Amniotic stem cell (primary cell): ENCODE measurements at regions not wholly inside any gene's neighbourhood (a gene's known extent, or its start where the extent isn't known, plus 50 kb on each side); places are given as distances from the start of the nearest gene placed in this dataset.

Experiments
- DNase-seq: peaks from one replicate; lab custom pipeline; 2025; lab: John Stamatoyannopoulos, UW

DNA sequence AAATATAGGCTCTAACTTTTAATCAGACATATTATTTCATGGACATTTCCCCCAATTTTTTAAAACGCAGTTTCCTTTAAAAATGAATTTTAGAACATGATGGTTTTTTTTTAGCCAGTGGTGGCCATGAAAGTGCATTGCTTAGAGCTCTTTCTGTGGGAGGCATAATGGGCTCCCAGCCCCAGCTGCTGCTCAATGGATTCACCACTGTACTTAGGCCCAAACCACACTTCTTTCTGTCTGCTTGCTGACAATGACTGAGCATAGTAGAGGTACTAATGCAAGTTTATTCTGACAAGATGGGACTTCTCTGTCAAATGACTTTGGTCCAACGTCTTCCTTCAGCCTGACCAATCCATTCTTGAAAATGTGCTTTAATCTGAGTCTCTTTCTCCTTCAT is 400.2 kb upstream of the GRIA3 start:
- DNase-seq: no peak

DNA sequence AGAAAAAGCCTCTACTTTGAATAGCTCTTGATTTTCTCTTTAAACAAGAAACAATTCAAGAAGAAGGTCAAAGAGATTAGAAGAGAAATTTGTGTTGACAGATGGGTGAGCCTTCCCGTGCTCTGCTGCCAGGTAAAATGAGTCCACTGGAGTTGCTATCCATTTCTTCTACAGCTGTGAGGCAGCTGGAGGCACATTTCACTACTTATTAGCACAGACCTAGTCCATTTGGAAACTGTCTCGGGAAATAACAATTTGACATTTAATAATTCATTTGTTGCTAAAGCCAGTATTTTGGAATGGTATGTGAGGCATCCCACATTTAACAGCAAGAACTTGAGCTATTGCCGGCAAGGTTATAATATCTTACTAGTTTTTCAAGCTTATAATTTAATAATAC is 396.8 kb upstream of the GRIA3 start:
- DNase-seq: no peak

DNA sequence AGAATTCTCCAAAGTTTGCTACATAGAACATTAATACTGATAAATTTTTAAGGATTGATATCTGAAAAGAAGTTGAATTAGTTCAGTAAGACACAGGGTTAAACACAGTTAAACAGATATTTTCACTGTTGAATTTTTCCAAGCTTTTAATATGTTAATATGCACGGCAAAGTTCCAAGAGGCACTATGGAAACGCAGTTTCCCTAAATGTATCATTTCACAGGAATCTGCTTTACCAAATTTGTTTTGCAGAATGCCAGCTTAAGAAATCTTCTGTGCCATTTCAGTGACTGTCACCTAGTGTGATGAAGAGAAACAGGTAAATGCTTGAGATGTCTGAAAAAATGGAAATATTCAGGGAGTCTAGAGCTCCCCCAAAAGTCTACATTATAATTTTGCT is 395.9 kb upstream of the GRIA3 start:
- DNase-seq: no peak

DNA sequence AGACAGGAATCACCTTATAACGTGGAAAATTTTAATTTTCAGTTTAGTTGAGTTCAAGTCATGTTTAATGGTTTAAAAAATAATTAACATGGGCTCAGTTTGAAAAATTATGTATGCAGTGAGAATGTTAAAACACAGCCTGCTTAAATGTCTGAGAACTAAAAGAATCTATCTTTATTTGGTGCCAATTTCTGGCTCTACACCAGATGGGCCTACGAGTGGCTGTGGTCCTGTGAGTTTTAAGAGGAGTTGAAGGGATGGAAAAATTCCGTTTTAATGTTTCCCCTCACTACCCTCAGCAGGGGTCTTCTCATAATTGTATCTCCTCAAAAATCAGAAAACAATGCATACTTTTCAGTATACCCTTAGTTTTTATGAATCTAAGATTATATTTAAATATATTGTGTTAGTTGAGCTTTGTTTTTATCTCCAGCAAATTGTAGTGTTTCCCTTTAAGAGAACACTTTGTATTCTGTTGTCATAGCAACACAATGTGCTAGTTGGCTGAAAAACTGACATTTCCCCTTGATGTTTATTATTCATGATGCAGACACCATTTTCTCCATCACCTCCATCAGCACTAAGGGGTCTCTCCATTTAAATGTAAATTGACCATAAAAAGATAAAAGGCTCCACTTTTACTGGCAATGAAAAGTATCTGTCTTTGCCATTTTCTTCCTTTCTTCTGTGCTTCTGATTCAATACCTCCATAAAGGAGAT is 393.5 kb upstream of the GRIA3 start:
- no peak for DNase-seq

DNA sequence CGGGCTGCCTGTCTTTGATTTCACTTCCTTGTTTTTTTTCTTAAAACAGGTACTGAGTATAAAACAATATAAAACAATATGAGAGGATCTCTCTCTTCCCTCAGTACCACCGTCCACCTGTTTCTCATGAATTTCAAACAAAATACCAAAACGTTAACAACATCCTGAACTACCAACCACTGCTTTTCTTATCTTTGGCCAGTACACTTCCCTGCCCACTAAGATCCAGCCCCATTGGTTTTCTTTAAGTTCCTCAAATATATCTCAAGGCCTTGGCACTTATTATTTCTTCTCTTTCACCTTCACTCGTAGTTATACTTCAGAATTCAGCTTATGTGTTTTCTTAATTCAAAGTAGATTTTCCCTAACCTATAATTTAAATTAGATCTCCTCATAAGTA is 370.2 kb upstream of the GRIA3 start:
- DNase-seq: no peak

DNA sequence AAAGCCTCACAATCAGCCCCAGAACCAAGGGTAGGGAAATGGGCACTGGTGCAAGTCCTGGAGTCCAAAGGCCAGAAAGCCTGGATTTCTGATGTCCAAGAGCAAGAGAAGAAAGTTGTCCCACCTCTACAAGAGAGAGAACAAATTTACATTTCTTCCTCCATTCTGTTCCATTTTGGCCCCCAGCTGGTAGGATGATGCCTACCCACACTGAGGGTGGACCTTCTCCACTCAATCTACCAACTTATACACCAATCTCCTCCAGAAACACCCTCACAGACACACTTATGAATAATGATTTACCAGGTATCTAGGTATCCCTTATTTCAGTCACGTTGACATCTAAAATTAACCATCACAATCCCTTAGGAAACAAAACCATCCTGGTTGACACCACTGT is 367.8 kb upstream of the GRIA3 start:
- DNase-seq: no peak

DNA sequence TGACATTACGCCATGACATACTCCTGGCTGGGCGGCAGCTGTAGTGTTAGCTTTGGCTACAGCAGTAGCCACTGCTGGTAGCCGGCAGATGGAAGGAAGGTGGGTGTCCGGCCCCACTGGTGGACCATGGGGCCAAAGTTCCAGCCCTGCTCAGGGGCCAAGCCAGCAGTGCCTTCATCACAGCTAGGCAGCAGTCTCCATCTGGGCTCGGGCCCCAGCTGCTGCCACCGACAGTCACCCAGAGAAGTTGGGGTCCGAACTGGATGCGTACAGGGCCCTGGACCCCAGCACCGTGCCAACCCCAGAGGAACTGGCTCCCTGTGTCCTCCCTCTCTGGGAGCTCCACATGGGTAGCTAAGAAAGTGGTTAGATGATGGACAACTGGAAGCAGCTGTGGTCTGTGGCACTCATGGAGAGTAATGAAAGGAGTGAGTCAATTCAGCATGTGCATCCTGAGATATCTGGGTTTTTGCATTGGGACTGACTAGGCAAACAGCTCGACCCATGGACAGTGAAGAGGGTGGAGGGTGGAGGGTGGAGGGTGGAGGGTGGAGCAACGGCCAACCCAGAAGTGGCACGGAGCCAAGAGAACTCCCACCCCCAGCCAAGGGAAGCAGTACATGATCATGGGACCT is 366.6 kb upstream of the GRIA3 start:
- DNase-seq: no peak

DNA sequence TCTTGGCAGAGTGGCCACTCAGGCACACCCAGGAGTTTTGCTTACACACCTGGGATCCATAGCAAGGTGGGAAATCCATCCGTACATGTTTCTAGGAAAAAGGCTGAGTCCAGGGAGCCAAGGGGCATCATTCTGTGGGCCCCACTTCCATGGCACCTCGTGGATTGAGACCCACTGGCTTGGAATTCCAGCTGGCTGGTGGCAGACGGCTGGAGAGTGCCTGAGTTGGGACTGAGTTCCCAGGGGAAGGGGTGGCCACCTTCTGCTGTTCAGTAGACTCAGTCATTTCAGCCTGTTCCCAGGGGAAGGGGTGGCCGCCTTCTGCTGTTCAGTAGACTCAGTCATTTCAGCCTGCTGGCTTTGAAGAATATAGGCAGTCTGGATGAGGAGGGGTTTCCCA is 366.0 kb upstream of the GRIA3 start:
- no peak for DNase-seq

DNA sequence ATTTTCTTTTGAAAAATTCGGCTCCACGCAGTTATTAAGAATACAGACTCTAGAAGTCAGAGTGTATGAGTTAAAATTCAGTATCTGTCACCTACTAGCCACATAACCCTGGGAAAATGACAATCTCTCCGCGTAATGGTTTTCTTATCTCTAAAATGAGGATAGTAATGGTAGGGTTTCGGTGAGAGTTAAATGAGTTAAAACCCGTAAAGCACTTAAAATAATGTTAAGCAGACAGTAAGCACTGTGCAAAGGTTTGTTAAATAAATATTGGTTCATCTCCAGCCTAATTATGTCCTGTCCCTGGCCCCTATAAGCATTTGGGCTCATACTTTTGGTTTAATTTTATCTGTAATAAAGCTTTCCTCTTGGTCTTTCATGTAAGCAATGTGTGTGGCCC is 350.8 kb upstream of the GRIA3 start:
- no peak for DNase-seq

DNA sequence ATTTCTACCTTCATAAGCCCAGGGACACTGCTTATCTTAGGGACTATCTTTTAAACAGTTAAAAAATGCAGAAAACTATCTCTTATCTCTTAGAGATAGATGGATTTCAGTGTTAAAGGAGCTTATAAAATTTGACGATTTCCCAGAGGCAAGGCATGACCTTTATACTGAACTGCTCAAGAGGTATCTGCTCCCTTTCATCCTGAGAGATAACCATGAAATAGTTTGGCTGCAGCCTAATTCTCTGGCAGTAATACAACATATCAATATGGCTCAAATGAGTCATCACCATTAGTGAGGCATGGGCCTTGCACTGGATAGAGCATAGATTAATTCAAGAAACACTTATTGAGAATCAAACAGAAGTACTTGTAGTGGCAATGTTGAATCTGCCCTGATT is 348.2 kb upstream of the GRIA3 start:
- DNase-seq: no peak

DNA sequence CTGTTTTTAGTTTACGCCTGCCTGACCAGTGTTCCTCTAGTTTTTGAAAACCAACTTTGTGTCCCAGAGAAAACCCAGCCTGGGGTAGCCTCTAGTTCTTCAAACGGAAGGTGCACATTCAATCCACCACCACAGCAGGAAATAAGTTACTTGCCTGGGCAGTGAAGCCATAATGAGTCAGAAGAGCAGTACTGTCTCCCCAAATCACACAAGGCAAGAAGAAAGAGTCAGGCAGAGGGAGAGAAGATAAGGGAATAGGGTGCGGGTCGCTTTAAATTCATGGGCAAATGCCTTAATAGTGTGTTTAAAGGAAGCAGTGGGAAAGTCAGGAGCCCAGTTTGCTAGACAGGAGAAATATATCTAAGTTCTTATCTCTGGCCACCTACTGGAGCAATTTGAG is 333.8 kb upstream of the GRIA3 start:
- DNase-seq: no peak

DNA sequence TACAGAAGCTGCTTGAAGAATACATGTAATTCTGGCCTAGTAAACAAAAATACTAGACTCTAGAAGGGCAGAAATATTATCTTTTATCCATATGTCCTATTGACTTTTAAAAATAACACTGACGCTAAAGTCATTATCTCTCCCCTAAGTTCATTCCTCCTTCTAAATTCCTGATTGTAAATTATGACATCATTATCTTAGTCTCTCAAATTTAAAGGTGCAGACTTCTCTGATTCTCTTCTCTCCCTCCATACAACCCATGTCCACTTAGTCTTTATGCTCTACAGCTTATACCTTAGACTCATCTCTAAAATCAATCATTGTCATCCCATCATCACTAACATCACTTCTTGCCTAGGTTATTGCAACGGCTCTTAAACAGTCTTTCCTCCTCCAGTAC is 327.9 kb upstream of the GRIA3 start:
- no peak for DNase-seq

DNA sequence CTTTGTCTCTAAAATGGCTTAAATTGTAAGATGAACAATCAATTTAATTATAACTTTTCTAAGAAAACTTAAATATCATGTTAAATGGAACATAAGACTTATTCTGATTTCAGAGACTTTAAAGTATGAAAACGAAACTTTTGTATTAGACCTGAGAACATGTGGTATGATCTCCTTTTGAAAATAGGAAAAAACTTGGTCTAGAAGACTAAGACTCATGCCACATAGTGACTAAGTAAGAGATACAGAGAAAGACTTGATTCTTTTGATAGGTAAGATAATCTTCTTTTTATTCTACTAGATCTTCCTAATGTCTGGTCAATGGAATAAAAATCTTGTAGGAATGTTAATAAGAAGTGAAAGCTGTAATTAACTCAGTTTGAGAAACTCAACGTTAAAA is 326.3 kb upstream of the GRIA3 start:
- no peak for DNase-seq

DNA sequence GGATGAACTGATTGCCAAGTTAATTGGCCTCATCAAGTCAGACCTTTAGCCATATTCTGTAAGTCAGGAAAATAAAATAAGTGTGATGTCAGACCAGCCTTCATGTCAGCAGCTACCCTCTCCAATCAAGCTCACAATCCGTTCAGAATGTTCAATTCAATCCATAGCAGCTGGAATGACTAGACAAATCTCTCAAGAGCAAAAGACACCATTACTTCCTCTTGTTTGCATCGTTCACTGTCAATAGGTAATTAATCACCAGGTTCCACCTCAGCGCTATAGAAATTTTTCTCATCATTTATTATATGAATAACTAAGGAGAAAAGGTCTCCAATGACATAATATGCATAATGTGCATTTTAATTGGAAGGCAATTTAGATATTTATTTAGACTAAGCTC is 321.0 kb upstream of the GRIA3 start:
- DNase-seq: no peak

DNA sequence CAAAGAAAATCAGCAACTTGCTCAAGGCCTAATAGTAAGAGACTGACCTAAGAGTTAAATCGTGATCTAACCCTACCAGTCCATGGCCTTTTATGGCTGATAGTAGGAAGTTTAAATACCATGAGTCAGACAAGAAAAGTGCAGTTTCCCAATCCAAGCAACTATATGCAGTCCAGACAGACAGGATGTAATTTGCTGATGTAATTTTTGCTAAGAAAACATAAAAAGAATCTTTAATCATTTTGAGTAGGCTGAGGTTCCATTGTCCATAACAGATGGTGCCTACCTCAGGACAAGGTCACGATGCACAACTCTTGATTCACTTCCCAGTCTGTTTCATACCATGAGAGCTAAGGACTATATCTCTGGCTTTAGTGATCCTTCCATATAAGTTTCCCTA is 317.5 kb upstream of the GRIA3 start:
- no peak for DNase-seq

DNA sequence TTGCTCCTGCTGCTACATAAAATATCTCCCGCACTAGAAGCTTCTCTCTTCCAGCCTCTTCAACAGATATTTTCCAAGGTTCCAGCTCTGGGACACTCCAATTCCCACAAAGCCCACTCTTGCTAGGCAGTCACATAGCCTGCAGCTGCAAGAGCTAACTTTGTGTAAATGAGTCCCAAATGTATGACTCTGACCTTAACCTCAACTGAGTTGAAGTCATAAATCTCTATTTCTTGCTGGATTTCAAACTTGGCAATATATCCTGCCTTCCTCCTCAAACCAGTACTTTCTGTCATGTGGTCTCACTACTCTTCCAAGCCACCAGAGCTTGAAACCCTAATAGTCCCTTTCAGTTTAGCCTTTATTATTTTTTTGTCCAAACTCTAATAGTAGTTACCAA is 315.4 kb upstream of the GRIA3 start:
- DNase-seq: no peak

DNA sequence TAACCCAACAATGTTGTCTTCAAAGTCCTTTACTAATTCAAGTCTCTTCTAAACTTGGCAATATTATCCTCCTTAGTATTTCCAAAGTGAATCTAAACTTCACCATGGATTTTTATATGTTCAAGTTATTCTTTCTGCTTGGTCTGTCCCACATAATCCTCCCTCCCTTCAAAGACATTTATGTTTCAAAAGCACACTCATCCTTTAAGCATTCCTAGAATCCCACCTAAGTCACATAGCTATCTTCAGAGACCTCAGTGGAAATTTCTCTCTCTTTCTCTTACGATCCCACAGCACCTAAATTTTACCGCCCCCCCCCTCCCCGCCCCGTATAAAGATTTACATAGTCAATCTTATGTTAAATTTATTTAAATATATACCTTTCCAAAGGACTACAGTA is 314.9 kb upstream of the GRIA3 start:
- DNase-seq: no peak

DNA sequence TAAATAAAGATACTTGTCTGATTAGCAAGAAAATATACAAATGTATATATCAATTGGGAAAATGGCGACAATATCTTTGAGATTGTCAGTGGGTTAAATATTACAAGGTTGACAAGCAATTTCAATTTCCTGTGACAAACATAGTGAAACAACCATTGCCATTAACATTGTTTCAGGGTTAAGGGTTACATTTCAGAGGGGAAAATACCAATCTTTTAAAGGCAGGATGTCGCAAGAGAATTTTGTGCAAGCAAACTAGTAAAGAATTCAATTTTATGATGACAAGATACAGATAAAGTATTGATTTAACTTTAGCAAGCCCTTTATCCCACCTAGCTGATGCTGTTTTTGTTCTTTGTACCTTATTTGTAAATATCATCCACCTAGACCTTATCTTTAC is 305.8 kb upstream of the GRIA3 start:
- no peak for DNase-seq

DNA sequence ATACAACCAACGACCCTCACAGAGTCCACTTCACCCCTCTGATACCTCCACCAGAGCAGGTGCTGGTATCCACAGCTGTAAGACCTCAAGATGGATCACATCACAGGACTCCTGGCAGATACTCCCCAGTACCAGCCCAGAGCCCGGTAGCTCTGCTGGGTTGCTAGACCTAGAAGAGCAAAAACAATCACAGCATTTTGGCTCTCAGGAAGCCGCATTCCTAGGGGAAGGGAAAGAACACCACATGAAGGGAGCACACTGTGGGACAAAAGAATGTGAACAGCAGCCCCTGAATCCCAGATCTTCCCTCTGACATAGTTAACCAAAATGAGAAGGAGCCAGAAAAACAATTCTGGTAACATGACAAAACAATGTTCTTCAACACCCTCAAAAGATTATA is 303.1 kb upstream of the GRIA3 start:
- no peak for DNase-seq

DNA sequence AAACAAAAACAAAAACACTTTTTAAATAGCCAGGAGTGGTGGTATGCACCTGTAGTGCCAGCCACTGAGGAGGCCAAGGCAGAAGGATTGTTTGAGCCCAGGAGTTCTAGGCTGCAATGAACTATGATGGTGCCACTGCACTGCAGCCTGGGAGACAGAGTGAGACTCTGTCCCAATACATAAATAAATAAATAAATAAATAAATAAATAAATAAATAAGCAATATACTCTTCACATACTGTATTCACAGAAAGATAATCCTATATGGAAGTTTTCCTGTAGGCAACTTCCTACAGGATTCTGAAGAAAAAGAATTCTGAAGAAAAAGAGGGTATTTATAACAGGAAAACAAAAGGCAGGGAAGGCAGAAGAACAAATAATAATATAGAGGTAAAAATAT is 293.3 kb upstream of the GRIA3 start:
- DNase-seq: no peak

DNA sequence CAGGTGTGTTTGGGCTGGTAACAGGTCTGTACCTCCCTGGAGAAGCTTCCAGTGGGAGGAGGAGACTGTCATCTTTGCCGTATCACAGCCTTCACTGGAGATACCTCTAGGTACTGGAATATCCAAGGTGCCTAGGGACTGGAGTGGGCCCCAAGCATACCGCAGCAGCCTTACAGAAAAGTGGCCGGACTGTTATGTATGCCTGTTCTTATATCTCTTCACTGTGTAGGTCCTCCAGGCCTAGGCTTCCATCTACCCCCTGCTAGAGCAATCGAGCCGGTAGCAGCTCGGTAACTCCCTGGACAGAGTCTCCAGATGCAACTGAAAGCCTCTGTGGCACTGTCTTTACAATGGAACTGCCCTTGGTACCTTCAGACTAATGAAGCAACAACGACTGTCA is 277.4 kb upstream of the GRIA3 start:
- no peak for DNase-seq

DNA sequence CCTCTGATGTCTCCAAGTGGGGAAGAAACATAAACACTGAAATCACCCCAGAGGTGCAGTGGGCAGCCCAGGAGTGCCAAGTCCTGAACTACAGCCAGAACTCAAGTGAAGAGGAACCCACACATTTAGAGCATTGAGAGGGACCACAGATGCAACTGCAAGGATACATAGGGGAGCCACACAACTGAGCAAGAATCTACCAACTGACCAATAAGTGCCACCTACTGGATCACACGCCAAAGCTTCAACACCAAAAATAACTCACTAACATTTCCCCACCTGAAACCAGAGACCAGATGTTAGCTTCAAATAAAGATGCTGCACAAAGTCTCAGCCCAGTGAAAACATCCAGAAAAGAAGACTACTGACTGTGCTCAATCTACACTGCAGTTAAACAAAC is 276.7 kb upstream of the GRIA3 start:
- DNase-seq: no peak

DNA sequence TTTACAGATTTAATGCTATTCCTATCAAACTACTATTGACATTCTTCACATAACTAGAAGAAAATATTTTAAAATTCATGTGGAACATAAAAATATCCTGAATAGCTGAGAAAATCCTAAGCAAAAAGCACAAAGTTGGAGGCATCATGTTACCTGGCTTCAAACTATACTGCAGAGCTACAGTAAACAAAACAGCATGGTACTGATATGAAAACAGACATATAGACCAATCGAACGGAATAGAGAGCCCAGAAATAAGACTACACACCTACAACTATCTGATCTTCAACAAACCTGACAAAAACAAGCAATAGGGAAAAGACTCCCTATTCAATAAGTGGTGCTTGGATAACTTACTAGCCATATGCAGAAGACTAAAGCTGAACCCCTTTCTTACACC is 273.4 kb upstream of the GRIA3 start:
- DNase-seq: no peak

DNA sequence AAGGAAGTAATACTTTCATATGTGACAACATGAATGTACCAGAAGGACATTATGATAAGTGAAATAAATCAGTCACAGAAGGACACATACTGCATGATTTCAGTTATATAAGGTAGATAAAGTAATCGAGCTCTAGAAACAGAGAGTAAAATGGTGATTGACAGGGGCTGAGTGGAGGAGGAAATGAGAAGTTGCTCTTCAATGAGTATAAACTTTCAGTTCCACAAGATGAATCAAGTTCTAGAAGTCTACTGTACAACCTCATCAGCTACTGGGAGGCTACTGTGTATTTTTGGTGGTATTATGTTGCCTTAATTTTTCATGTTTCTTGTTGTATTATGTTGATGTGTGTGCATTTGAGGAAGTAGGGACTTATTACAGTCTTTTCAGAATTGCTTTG is 270.9 kb upstream of the GRIA3 start:
- DNase-seq: no peak
